Activated CD4-positive, alpha-beta T cell treated with anti-CD3 and anti-CD28 coated beads, Interleukin-2, amount 10 ng/mL, durations not matched to agents 24 days and 14 days (primary cell): ENCODE measurements at regions not wholly inside any gene's neighbourhood (a gene's known extent, or its start where the extent isn't known, plus 50 kb on each side); places are given as distances from the start of the nearest gene placed in this dataset.
"Not testable (repeated sequence)": the region's sequence is repeated elsewhere in the genome, so short reads cannot be mapped to it uniquely, and the experiment has no call there.

ENCODE experiments used
- DNase-seq: peaks from one replicate; pipeline ENCODE4 v3.0.0; 2022
- H3K27ac Mint-ChIP-seq: one replicate; pipeline ENCODE4 v1.8.0; 2022; ENCODE audit warnings: mild to moderate bottlenecking, mixed read lengths
- H3K27me3 Mint-ChIP-seq: one replicate; pipeline ENCODE4 v1.8.0; 2022; ENCODE audit warnings: mixed read lengths
- H3K36me3 Mint-ChIP-seq: one replicate; pipeline ENCODE4 v1.8.0; 2022; ENCODE audit warnings: low read depth, mild to moderate bottlenecking, mixed read lengths
- H3K4me1 Mint-ChIP-seq: one replicate; pipeline ENCODE4 v1.8.0; 2021; ENCODE audit warnings: mixed read lengths
- H3K4me3 Mint-ChIP-seq: one replicate; pipeline ENCODE4 v1.8.0; 2022; ENCODE audit warnings: mild to moderate bottlenecking, moderate library complexity, mixed read lengths
- H3K9me3 Mint-ChIP-seq: one replicate; pipeline ENCODE4 v1.8.0; 2021; ENCODE audit warnings: mixed read lengths
- intact Hi-C: fragments of 100-400 bp; cut with micrococcal nuclease; formaldehyde crosslinking; loops from one replicate; pipeline ENCODE4 v1.15.1; 2023

DNA sequence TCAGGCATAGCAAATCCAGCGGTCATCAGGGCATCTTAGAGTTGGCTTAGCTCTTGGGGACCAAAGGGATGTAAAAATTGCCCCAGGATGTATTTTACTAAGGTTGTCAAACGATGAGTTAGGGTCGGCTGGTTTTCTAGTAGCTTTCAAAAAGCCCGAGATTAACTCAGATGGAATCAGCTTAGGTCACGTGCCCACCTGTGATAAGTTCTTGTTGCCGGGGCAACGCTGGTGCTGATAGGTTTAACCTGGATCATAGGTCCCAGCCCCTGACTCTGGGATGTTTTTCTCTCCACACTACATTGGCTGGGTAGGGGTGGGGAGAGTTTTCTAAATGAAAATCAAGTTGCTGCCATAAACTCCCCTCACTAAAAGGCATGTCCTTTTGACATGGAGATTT lies 257.3 kb upstream of the SULF2 start:
- H3K27me3 Mint-ChIP-seq: no peaks in the 10 kb centered on the region
- no peak overlapping the region for H3K4me3 Mint-ChIP-seq
- H3K27ac Mint-ChIP-seq: no peak overlapping the region
- no peaks in the 10 kb centered on the region for H3K36me3 Mint-ChIP-seq
- intact Hi-C loops: no loop called here
- H3K9me3 Mint-ChIP-seq: no peaks in the 10 kb centered on the region
- DNase-seq: no peak
- no peaks in the 10 kb centered on the region for H3K4me1 Mint-ChIP-seq

DNA sequence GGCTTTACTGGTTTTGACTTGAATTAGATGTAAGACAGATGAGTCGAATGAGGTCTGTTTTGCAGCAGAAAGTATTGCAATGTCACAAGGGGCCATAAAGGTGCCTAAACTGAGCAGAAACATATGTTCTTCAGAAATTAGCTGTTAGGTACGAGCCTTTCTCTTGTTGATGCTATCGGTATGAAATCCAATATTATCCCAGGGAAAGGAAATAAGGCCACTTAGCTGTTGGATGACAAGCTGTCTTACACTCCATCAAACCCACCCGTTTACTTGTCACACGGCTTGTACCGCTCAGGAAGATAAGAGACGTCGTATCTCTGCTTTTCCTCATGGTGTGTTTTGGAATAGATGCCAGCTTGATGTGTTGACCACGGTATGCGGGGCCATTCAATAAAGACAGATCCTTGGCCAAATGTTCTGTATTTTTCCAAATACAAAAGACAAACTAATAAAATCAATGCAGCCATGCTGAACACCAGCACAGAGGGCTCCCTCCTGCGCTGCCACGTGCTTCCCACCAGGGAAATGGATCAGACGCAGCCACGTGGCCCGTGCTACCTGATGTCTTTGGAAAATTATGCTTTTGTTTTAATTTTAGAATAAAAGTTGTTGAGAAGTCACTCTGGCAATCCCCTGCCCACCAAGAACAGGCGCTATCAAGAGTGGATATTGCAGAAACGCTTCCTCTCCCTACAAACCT lies 255.9 kb upstream of the SULF2 start:
- H3K36me3 Mint-ChIP-seq: no peaks in the 10 kb centered on the region
- intact Hi-C loops: no loop called here
- no peaks in the 10 kb centered on the region for H3K27me3 Mint-ChIP-seq
- H3K4me3 Mint-ChIP-seq: no peak overlapping the region
- no peak overlapping the region for H3K27ac Mint-ChIP-seq
- no peaks in the 10 kb centered on the region for H3K4me1 Mint-ChIP-seq
- DNase-seq: no peak
- H3K9me3 Mint-ChIP-seq: no peaks in the 10 kb centered on the region

DNA sequence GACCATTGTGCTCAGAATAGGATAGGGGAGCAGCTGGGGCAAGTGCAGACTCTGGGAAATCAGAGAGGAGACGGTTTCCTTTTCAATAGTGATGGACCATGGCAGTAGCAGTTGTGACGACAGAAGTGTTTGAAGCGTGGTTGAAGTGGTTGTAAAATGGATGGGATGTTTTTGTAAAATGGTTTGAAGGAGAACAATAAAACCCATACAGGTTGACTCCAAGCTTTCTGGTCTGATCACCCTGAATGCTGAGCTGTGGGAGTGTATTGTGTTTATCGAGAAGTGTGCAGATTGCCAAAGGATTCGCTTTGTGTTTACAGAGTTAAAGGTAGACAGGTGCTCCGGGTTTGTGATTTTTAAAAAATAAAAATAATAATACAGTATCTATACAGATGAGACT lies 255.2 kb upstream of the SULF2 start:
- intact Hi-C loops: no loop called here
- no peak for DNase-seq
- Mint-ChIP-seq H3K4me1 (no peaks in the 10 kb centered on the region), H3K36me3 (no peaks in the 10 kb centered on the region), H3K9me3 (no peaks in the 10 kb centered on the region), H3K27me3 (no peaks in the 10 kb centered on the region), H3K4me3 (no peak overlapping the region), H3K27ac (no peak overlapping the region)

DNA sequence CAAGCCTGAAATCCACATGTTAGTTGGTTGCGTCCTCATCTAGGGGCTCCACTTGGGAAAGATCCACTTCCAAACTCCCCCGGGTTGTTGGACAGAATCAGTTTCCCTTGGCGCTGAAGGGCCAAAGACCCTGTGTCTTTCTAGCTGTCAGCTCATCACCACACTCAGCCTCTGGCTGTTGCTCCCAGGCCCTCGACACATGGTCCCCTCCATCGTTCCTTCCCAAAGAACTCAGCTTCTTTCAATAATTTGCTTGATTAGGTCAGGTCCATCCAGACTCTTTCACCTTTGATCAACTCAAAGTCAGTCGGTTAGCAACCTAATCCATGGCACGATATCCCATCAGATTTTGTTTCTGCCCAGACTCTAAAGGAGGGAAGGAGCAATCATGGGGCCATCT lies 254.8 kb upstream of the SULF2 start:
- Mint-ChIP-seq H3K27me3 (no peaks in the 10 kb centered on the region), H3K4me3 (no peak overlapping the region), H3K36me3 (no peaks in the 10 kb centered on the region), H3K27ac (no peak overlapping the region), H3K4me1 (no peaks in the 10 kb centered on the region), H3K9me3 (no peaks in the 10 kb centered on the region)
- intact Hi-C loops: no loop called here
- DNase-seq: no peak

DNA sequence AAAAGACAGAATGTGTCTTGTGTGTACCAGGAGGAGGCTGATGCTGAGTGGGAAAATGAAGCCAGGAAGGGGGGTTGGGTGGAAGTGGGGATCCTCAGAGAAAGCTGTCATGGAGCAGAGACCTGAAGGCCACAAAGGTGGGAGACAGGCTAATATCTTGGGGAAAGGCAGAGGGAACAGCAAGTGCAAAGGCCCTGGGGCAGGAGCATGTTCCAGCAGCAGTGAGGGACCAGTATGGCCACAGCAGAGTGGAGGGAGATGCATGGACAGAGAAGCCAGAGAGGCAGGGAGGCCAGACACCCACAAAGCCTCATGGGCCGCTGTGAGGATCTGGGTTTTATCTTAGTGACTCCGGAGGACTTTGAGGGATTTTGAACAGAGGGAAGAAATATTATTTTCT lies 254.2 kb upstream of the SULF2 start:
- no peaks in the 10 kb centered on the region for H3K27me3 Mint-ChIP-seq
- H3K4me1 Mint-ChIP-seq: no peaks in the 10 kb centered on the region
- no peak overlapping the region for H3K4me3 Mint-ChIP-seq
- peaks cover 4% of the 10 kb centered on the region for H3K9me3 Mint-ChIP-seq
- H3K27ac Mint-ChIP-seq: no peak overlapping the region
- intact Hi-C loops: no loop called here
- no peaks in the 10 kb centered on the region for H3K36me3 Mint-ChIP-seq
- no peak for DNase-seq

DNA sequence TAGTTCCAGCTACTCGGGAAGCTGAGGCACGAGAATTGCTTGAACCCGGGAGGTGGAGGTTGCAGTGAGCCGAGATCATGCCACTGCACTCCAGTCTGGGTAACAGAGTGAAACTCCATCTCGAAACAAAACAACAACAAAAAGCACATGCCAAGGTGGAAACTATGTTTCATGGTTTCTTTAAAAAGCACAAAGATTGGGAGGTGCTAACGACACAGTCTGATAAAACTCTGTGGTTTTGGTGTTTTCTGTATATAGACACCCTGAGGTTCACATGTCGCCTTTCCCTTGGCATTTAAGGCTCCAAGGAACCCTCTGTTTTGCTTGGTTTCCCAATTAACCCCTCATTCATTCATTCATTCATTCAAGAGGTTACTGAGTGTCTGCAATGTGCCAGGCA lies 253.4 kb upstream of the SULF2 start:
- DNase-seq: no peak
- intact Hi-C loops: no loop called here
- Mint-ChIP-seq H3K36me3 (no peaks in the 10 kb centered on the region), H3K27ac (no peak overlapping the region), H3K27me3 (no peaks in the 10 kb centered on the region), H3K4me3 (no peak overlapping the region), H3K4me1 (no peaks in the 10 kb centered on the region), H3K9me3 (peaks cover 4% of the 10 kb centered on the region)

DNA sequence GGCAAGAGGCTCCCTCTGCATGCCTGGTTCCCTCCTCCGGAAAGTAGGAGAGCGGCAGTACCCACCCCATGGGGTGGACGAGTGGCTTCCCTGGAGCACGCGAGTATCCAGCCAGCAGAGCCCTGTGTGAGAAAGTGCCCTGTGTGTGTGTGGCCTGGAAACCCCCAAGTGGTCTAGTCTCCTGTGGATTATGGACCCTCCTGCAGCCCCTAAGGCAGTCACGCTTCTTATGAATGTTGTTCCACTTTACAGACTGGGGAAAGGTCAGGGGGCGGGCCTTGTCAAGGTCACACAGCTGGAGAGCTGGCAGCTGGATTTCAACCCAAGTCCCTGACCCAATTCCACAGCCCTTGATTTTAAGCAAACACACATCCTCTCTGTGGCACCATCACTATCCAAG lies 252.5 kb upstream of the SULF2 start:
- H3K4me1 Mint-ChIP-seq, H3K27ac Mint-ChIP-seq, DNase-seq, H3K27me3 Mint-ChIP-seq, H3K36me3 Mint-ChIP-seq, H3K9me3 Mint-ChIP-seq, intact Hi-C loops, H3K4me3 Mint-ChIP-seq: not testable (repeated sequence)

DNA sequence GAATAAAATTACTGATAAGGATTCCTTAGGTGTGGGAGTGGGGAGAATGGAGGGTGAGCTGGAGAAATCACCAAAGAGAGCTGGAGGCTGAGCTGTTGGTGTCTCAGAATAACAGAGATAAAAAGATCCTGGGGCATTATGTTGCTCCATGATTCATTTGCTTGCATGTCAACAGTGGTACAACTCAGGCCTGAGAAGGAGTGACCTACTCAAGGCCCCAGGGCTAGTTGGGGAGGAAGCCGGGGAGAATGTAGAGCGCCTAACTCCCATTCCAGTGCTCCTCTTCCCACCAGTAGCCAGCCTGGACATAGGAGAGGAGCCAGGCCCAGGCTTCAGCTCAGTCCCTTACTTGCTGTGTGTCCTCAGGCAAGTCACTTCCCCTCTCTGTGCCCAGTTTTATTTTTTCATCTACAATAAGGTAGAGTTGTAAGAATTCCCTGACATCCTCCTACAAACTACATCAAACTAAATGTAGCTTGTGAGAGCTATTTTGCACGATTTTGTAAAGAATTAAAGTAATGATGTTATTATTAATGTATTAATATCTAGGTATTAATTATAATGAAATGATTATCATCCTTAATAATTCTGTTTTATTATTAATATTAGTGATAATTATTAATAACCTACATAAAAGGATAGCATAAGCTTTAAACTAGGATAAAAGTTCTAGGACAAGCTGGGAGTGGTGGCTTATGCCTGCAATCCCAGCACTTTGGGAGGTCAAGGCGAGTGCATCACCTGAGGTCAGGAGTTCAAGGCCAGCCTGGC lies 250.9 kb upstream of the SULF2 start:
- Mint-ChIP-seq H3K27me3 (no peaks in the 10 kb centered on the region), H3K36me3 (no peaks in the 10 kb centered on the region), H3K4me1 (no peaks in the 10 kb centered on the region), H3K9me3 (peaks cover 4% of the 10 kb centered on the region), H3K4me3 (no peak overlapping the region), H3K27ac (no peak overlapping the region)
- no peak for DNase-seq
- intact Hi-C loops: no loop called here

DNA sequence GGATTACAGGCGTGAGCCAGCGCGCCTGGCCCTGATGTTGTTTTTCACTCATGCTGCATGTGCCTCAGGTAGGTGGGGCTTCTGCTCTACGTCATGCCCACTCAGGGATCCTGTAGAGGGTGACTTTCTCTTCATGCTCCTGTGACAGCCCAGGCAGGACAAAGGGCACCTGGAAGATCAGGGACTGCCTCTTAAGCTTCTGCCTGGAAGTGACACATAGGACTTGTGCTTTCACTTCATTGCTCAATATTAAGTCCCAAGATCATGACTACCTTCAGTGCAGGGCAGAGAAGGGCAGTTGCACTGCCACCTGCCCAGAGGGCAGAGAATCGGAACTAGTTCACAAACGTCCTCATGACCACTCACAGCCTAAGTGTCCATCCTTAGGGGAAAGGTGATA lies 249.5 kb upstream of the SULF2 start:
- Mint-ChIP-seq H3K9me3 (peaks cover 4% of the 10 kb centered on the region), H3K27ac (no peak overlapping the region), H3K27me3 (no peaks in the 10 kb centered on the region), H3K4me1 (no peaks in the 10 kb centered on the region), H3K36me3 (no peaks in the 10 kb centered on the region), H3K4me3 (no peak overlapping the region)
- no peak for DNase-seq
- intact Hi-C loops: no loop called here

DNA sequence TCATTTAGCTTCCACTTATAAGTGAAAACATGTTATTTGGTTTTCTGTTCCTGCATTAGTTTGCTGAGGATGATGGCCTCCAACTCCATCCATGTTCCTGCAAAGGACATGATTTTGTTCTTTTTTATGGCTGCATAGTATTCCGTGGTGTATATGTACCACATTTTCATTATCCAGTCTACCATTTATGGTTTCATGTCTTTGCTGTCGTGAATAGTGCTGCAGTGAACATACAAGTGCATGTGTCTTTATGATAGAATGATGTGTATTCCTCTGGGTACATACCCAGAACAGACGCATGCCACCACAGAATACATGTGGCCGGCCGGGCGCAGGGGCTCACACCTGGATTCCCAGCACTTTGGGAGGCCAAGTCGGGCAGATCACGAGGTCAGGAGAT lies 247.7 kb upstream of the SULF2 start:
- H3K27me3 Mint-ChIP-seq, H3K9me3 Mint-ChIP-seq, intact Hi-C loops, H3K4me1 Mint-ChIP-seq, H3K36me3 Mint-ChIP-seq, H3K4me3 Mint-ChIP-seq, DNase-seq, H3K27ac Mint-ChIP-seq: not testable (repeated sequence)

DNA sequence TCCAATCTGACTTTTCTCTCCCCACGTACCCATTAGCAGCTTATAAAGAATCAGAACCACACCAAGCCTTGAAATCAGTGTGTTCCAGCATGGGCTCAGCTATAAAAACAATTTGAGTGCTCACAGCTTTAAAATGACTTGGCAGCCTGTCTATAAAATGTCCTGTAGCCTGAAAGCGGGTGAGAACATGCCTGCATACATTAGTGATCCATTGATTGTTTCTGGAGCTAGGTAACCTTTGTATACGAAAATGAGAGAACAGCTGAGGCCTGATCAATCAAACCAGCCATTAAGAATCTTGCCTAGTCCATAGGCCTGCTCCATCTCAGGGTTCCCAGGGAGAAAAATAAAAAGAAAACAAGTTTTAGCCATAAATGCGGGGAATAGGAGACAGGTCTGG lies 245.8 kb upstream of the SULF2 start:
- peaks cover 4% of the 10 kb centered on the region for H3K9me3 Mint-ChIP-seq
- no peak for DNase-seq
- H3K27me3 Mint-ChIP-seq: peaks cover 4% of the 10 kb centered on the region
- no peaks in the 10 kb centered on the region for H3K36me3 Mint-ChIP-seq
- intact Hi-C loops: no loop called here
- H3K27ac Mint-ChIP-seq: no peak overlapping the region
- H3K4me1 Mint-ChIP-seq: no peaks in the 10 kb centered on the region
- no peak overlapping the region for H3K4me3 Mint-ChIP-seq

DNA sequence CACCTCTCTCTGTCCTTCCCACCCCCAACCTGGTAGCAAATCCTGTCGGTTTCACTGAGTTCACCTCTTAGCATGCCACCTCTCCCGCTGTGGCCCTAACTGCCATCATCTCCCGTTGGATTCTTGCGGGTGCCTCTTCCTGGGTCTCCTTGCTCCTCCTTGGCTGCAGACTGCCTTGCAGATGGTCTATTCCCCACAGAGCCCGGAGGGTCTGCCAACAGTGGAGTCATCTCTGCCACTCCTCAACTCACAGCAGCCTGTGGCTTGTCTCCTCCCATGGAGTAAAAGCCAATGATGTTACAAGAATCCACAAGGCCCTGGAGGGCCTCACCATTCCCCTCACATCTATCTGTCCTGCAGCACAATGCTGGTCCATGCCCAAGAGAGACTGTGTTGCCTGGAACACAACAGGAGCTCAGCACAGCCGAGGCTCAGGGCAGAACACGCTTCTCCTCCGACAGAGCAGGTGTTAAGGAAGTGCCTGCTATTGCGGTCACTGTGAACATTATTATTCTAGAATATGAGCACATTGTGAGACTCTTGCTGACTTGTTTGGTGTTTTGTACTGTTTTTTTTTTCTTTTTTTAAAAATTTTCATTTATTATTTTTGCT lies 241.8 kb upstream of the SULF2 start:
- H3K4me1 Mint-ChIP-seq: no peaks in the 10 kb centered on the region
- intact Hi-C loops: no loop called here
- DNase-seq: no peak
- H3K27me3 Mint-ChIP-seq: peaks cover 6% of the 10 kb centered on the region
- H3K36me3 Mint-ChIP-seq: no peaks in the 10 kb centered on the region
- no peak overlapping the region for H3K27ac Mint-ChIP-seq
- no peaks in the 10 kb centered on the region for H3K9me3 Mint-ChIP-seq
- H3K4me3 Mint-ChIP-seq: no peak overlapping the region

DNA sequence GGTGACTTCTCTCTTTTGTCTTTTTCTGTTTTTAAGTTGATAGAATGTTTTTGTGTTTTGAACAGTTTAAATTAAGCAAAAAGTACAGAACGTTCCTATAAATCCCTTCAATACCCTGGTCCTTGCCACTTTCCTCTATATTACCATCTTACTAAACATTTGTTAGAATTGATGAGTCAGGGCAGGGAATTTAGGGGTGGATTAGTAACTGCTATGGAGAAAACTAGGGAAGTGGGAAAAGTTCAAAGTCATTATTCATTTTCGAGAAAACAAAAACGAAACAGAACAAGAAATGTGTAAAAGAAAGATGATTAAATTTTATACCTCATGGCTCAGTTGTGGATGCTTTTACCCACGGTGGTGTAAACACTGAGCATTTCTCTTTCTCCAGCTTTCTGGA lies 240.4 kb upstream of the SULF2 start:
- Mint-ChIP-seq H3K27me3 (peaks cover 6% of the 10 kb centered on the region), H3K4me3 (no peak overlapping the region), H3K9me3 (no peaks in the 10 kb centered on the region), H3K36me3 (no peaks in the 10 kb centered on the region), H3K4me1 (no peaks in the 10 kb centered on the region), H3K27ac (no peak overlapping the region)
- no peak for DNase-seq
- intact Hi-C loops: no loop called here

DNA sequence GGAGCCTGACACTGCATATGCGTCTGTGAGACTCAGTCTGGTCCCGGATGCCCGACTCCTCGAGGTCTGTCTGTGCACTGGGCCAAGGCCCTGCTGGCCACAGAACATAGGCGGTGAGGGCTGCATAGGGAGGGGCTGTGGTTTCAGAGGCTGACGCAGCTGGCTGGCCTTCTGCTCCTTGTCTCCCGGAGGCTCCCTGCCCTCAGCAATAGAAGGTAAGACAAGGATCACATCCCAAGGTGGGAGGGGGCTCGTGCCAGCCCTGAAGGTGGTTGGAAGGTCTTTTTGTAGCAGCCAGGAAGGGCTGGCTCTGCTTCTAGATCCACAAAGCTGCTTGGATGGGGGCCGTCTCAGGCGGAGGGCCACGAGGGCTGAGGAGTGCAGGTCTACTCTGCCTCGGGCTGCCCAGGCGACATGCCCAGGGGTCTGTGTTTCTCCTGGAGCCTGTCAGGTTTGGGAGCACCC lies 239.8 kb upstream of the SULF2 start:
- Mint-ChIP-seq H3K27me3 (peaks cover 6% of the 10 kb centered on the region), H3K4me1 (no peaks in the 10 kb centered on the region), H3K36me3 (no peaks in the 10 kb centered on the region), H3K4me3 (no peak overlapping the region), H3K9me3 (no peaks in the 10 kb centered on the region), H3K27ac (no peak overlapping the region)
- DNase-seq: no peak
- intact Hi-C loops: no loop called here
